Activated CD4-positive, alpha-beta T cell treated with anti-CD3 and anti-CD28 coated beads for 24 hours (primary cell): ENCODE measurements at regions not wholly inside any gene's neighbourhood (a gene's known extent, or its start where the extent isn't known, plus 50 kb on each side); places are given as distances from the start of the nearest gene placed in this dataset.

Experiments used
- DNase-seq, 2 donors: peaks; one replicate each; pipeline ENCODE4 v3.0.0-alpha.2; 2020; ENCODE audit warnings: low read depth in 2 of 2

GRCh38 chr4:101593666-101594065, 196.9 kb upstream of the BANK1 start:
- DNase-seq = no peak

GRCh38 chr4:101584306-101584705, 206.2 kb upstream of the BANK1 start:
- no peak for DNase-seq

DNA sequence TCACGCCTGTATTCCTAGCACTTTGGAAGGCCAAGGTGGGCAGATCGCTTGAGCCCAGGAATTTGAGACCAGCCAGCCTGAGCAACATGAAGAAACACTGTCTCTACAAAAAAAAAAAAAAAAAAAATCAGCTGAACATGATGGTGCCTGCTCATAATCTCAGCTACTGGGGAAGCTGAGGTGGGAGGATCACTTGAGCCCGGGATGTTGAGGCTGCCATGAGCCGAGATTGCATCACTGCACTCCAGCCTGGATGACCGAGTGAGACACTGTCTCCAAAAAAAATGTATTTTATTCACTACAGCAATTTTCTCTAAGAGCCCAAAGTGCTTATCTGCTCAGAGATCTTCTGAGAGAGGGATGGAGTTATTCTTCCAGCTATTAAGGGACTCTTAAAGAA, 215.8 kb upstream of the PPP3CA start:
- DNase-seq = no peak

DNA sequence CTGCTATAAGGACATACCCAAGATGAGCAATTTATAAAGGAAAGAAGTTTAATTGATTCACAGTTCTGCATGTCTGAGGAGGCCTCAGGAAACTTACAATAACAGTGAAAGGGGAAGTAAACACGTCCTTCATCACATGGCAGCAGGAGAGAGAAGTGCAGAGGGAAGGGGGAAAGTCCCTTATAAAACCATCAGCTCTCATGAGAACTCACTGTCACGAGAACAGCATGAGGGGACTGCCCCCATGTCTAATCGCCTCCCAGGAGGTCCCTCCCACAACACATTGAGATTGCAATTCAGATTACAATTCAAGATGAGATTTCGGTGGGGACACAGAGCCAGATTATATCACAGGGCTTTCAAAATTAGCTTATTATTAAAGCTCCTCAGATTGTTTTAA, 209.5 kb upstream of the PPP3CA start:
- peak in 1 of 2 donors; percentile 3 for DNase-seq

DNA sequence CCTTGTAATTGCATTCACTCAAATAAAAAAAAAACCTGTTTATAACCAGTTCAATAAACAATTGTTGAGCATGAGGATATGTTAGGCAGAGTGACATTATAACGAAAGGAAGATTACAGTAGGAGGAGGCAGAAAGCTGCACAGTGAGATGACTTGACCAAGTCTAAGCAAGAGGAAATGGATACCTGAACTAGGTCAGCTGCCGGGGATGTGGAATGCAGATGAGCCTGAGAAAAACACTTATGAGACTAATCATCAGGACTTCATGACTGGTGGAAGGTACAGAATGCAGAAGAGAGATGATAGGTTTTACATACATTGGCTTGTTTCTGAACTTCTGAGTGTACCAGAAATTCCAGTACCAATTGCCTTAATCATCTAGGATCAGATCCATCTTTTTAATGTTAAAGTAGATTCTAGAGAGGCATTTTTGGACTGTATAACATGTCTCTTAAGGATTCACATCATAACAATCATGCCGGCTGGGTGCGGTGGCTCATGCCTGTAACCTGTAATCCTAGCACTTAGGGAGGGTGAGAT, 208.1 kb upstream of the PPP3CA start:
- no peak for DNase-seq

GRCh38 chr4:101540336-101540735, 193.0 kb upstream of the PPP3CA start:
- DNase-seq = no peak

DNA sequence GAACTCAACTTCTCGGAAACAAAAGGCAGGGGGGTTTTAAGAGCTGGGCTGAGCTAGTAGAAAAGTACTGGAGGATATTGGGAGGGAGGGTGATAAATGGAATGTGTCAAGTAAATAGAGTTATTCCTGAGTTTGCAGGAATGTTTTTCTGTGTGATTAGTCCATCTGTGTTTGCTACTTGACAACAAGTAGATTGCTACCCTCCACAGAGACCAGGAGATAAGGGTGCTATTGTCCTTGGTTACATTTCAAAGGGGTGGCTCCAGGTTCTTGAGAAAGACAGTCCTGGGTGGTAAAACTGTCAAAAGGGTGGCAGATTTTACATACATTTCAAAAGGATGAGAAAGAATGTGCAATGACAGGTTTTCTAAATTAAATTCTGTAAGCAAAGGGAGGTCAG, 181.2 kb upstream of the PPP3CA start:
- no peak for DNase-seq

DNA sequence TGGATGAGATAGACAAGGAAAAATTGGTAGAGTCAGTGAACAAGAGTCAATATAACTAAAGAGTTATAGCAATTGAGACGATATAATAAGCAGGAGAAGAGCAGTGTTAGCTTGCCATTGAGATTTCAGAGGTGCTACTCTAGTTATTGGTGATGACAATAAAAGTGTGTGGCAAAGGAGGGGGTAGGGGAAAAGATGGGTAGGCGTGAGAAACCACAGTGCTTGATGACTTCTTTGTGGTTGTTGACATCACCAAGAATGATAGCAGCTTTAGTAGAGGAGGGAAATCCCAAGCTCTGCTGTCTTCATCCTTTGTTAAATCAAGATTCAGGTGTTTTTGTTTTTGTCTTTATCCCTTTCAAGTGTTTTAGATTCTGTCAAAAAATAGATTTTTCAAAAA, 179.9 kb upstream of the PPP3CA start:
- peak; percentile 25 to 61 for DNase-seq

GRCh38 chr4:101515566-101515965, 168.2 kb upstream of the PPP3CA start:
- no peak for DNase-seq

DNA sequence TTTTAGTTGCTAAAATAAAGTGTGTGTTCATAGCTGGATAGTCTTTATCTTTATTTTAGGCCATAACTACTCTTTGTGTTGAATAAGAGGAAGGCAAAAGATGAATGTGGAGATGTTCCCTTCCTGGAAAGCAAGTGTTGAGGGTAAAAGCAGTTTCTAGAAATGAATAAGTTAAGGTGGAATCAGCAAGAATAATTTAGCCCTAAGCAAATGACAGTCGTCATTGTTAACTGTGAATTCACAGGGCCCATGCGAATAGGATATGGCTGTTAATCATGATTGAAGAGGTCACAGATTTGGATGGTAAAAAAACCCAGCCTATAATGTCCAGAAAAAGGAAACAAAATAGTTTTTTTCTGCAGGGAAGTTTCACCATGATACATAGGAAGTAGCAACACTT, 167.8 kb upstream of the PPP3CA start:
- no peak for DNase-seq

DNA sequence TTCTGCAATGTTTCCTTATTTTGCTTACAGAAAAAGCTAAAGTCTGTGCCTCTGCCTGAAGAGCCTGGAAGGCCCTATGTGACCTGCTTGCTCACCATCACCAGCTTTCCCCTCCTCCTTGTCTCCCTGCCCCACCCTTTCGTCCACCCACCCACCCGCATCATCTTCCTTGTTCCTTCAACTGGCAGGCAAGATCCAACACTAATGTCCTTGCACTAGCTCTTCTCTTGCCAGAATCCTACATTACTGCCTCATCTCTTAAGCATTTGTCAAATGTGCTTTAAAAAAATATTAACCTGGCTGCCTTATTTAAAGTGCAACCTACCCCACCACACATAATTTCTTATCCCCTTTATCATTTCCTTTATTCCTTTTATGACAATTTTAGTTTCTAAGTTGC, 165.1 kb upstream of the PPP3CA start:
- no peak for DNase-seq

- no peak for DNase-seq
Measured at GRCh38 chr4:101501421-101501820, 154.1 kb upstream of the PPP3CA start.

- DNase-seq = no peak
Measured at GRCh38 chr4:101500742-101501141, 153.4 kb upstream of the PPP3CA start.

DNA sequence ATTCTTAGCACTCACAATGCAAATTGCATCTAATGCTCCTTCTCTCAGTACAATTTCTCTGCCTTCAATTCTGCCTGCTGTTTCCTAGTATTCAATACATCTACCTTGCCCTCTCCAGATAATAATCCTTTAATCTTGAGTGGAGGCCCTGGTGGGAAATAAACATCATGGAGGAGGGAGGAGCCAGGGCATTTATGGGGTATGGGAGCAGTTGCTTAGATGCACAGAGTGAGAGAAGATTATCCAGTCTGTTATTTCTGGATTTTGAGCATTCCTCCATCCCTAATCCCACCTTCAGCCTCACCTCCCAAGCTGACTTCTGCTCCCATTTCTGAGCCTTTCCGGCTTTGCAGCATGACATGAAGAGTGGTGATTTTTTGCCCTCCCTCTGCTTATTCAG, 127.9 kb upstream of the PPP3CA start:
- no peak for DNase-seq

DNA sequence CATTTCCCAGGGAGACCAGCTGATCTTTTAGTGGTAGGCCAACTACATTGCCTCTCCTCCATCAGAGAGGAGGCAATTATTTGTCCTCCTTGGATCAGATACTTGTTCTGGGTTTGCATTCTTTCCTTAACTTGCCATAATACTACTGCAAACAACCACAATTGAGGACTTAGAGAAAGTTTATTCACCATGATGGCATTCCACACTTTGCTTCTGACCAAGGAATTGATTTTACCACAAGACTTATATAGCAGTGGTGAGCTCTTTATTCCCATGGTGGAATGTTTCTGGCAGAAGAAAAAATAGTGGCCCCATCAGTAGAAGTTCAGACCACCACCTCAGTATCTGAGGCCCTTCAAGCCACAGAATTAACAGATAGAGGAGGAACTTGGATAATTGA, 123.9 kb upstream of the PPP3CA start:
- no peak for DNase-seq

DNA sequence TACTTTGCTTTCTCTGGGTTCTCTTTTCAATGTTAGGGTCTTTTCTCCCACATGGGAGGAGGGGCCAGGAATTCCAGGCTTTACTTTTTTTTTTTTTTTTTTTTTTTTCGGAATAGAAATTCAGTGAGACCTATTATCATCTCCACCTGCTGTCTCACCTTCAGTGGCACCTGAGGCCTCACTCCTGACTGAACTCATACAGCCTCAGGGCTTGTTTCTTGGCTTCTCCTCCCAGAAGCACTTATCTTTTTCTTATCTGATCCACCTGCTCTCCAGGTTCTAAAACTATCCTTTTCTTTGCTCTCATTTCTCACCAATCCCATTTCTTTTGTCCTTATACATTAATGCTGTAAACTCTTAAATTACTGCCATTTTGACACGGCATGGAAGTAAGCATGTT, 117.3 kb upstream of the PPP3CA start:
- no peak for DNase-seq

- DNase-seq = no peak
Measured at GRCh38 chr4:101458914-101459313, 111.6 kb upstream of the PPP3CA start.

- DNase-seq = no peak
Measured at GRCh38 chr4:101458473-101458872, 111.1 kb upstream of the PPP3CA start.

GRCh38 chr4:101451086-101451485, 103.8 kb upstream of the PPP3CA start:
- no peak for DNase-seq

DNA sequence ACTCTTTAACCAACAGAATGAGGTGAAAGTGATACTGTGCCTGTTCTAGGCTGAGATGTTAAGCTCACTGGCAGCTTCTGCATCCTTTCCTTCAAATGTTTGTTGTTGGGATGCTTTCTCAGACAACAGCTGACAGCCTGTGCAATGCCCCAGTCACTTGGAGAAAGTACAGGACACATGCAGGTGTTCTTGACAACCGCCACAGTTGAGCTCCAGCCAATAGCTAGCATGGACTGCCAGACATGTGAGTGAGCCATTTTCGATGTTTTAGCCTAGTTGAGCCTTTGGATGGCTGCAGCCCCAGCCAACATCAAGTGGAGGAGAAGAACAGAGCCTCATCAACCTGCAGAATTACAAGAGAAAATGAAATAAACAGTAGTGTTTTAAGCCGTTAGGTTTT, 94.1 kb upstream of the PPP3CA start:
- DNase-seq = no peak

GRCh38 chr4:101439926-101440325, 92.6 kb upstream of the PPP3CA start:
- no peak for DNase-seq

DNA sequence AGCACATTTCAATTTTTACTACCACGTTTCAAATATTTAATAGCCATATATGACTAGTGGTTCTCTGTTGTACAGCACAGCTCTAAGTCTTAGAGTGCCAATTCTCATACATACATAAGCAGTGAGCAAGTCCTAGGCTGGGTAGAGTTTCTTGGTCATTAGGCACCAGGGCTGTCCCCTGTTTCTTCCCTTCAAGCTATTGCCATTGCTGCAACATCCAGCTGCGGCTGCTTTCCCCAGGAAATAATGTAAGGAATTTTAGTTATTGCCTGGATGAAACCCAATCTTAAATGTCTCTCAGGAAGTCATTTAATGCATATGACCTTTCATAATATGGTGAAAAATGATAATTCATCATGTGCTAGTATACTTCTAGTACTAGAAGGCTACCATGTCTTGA, 74.1 kb upstream of the PPP3CA start:
- no peak for DNase-seq

DNA sequence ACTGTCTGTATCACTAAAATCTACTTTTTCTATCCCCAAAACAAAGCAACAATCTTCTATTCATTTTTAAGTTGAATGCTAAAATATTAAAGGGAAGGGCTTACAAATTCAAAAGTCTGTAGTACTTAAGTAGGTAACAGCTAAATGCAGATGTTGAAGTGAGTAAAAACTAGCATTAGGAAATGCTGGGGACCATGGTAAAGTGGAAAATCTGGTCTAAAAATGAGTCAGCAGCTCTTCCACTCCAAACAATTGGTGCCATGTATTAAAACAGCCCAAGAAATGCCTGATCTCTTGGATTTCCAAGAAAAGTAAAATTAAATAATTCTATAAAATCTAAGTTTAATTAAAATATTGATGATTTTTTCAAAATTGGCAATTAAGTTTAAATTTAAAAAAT, 73.3 kb upstream of the PPP3CA start:
- DNase-seq = no peak

GRCh38 chr4:101419336-101420135, 72.2 kb upstream of the PPP3CA start:
- DNase-seq = no peak
